ENCODE measurements at regions not wholly inside any gene's neighbourhood (a gene's known extent, or its start where the extent isn't known, plus 50 kb on each side); places are given as distances from the start of the nearest gene placed in this dataset.

GRCh38 chr7:46208635-46209525, 287.8 kb upstream of the IGFBP3 start:
- TF ChIP-seq, protein P1, sequence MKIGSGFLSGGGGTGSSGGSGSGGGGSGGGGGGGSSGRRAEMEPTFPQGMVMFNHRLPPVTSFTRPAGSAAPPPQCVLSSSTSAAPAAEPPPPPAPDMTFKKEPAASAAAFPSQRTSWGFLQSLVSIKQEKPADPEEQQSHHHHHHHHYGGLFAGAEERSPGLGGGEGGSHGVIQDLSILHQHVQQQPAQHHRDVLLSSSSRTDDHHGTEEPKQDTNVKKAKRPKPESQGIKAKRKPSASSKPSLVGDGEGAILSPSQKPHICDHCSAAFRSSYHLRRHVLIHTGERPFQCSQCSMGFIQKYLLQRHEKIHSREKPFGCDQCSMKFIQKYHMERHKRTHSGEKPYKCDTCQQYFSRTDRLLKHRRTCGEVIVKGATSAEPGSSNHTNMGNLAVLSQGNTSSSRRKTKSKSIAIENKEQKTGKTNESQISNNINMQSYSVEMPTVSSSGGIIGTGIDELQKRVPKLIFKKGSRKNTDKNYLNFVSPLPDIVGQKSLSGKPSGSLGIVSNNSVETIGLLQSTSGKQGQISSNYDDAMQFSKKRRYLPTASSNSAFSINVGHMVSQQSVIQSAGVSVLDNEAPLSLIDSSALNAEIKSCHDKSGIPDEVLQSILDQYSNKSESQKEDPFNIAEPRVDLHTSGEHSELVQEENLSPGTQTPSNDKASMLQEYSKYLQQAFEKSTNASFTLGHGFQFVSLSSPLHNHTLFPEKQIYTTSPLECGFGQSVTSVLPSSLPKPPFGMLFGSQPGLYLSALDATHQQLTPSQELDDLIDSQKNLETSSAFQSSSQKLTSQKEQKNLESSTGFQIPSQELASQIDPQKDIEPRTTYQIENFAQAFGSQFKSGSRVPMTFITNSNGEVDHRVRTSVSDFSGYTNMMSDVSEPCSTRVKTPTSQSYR (CRISPR knock-in tag; IDR thresholded peaks at IDR 0.05): no peak
- no peak for TF ChIP-seq CTCF (IDR thresholded peaks at IDR 0.05)
- TF ChIP-seq ELF4 (CRISPR knock-in tag; IDR thresholded peaks at IDR 0.05; ENCODE audit: low read depth): no peak
- TF ChIP-seq ATF1 (CRISPR knock-in tag; IDR thresholded peaks at IDR 0.05): no peak
- no peak for TF ChIP-seq SMAD3 (CRISPR knock-in tag; IDR thresholded peaks at IDR 0.05; ENCODE audit: borderline replicate concordance)
- TF ChIP-seq TP53 (CRISPR knock-in tag; IDR thresholded peaks at IDR 0.05): no peak
- no peak for TF ChIP-seq STAT6 (CRISPR knock-in tag; conservative IDR thresholded peaks at IDR 0.05; ENCODE audit: low read depth)
- no peak for TF ChIP-seq TEAD4 (CRISPR knock-in tag; IDR thresholded peaks at IDR 0.05)
- TF ChIP-seq HMGXB4 (CRISPR knock-in tag; IDR thresholded peaks at IDR 0.05): no peak
- TF ChIP-seq KAT7 (CRISPR knock-in tag; IDR thresholded peaks at IDR 0.05; ENCODE audit: borderline replicate concordance): no peak
- no peak for TF ChIP-seq FOXJ3 (CRISPR knock-in tag; IDR thresholded peaks at IDR 0.05; ENCODE audit: borderline replicate concordance)
